ENCODE measurements at regions not wholly inside any gene's neighbourhood (a gene's known extent, or its start where the extent isn't known, plus 50 kb on each side); places are given as distances from the start of the nearest gene placed in this dataset.
"Not testable (repeated sequence)": the region's sequence is repeated elsewhere in the genome, so short reads cannot be mapped to it uniquely, and the experiment has no call there.

- H4K20me1 ChIP-seq (ENCODE audit: low read depth), result no peaks in the 10 kb centered on the region
- TF ChIP-seq EZH2phosphoT487 (IDR thresholded peaks at IDR 0.05) (no peak), EZH2 (IDR thresholded peaks at IDR 0.05) (no peak), CTCF (IDR thresholded peaks at IDR 0.05) (no peak)
- H3K27ac Mint-ChIP-seq, result no peak overlapping the region
- no peaks in the 10 kb centered on the region for H3K9me3 Mint-ChIP-seq
- DNase-seq (ENCODE audit: low spot score), result no peak
- H3K9me3 ChIP-seq (ENCODE audit: low read depth), result no peaks in the 10 kb centered on the region
- H3K4me1 ChIP-seq, result no peaks in the 10 kb centered on the region
- no peak overlapping the region for H3K4me3 ChIP-seq
- H3F3A ChIP-seq (ENCODE audit: low read depth), result no peaks in the 10 kb centered on the region
- no peaks in the 10 kb centered on the region for H3K79me2 ChIP-seq (ENCODE audit: low read depth)
- H3K4me1 Mint-ChIP-seq, result no peaks in the 10 kb centered on the region
- H2AFZ ChIP-seq (replicated peaks), result no peak overlapping the region
- no peak overlapping the region for H3K27ac ChIP-seq
- H3K36me3 Mint-ChIP-seq, result no peaks in the 10 kb centered on the region
- H3K27me3 Mint-ChIP-seq (ENCODE audit: insufficient read depth, low read depth), result no peaks in the 10 kb centered on the region
- no peak overlapping the region for H3K4me3 Mint-ChIP-seq
- H3K9ac ChIP-seq, result no peak overlapping the region
- H3K27me3 ChIP-seq, result no peaks in the 10 kb centered on the region
- H3K36me3 ChIP-seq, result no peaks in the 10 kb centered on the region
- no peak overlapping the region for H3K4me2 ChIP-seq
Measured at GRCh38 chr10:64573623-64574325, 1052.6 kb downstream of the REEP3 start.

GRCh38 chr10:64574371-64574770, 1053.2 kb downstream of the REEP3 start:
- Histone ChIP-seq H2AFZ (replicated peaks) (no peak overlapping the region), H3K27me3 (no peaks in the 10 kb centered on the region), H3F3A (ENCODE audit: low read depth) (no peaks in the 10 kb centered on the region), H3K36me3 (no peaks in the 10 kb centered on the region), H3K4me2 (no peak overlapping the region), H3K4me1 (no peaks in the 10 kb centered on the region), H3K4me3 (no peak overlapping the region), H3K27ac (no peak overlapping the region), H3K9ac (no peak overlapping the region), H4K20me1 (ENCODE audit: low read depth) (no peaks in the 10 kb centered on the region), H3K9me3 (ENCODE audit: low read depth) (no peaks in the 10 kb centered on the region), H3K79me2 (ENCODE audit: low read depth) (no peaks in the 10 kb centered on the region)
- TF ChIP-seq EZH2 (IDR thresholded peaks at IDR 0.05) (no peak), EZH2phosphoT487 (IDR thresholded peaks at IDR 0.05) (no peak), CTCF (IDR thresholded peaks at IDR 0.05) (no peak)
- Mint-ChIP-seq H3K27ac (no peak overlapping the region), H3K36me3 (no peaks in the 10 kb centered on the region), H3K9me3 (no peaks in the 10 kb centered on the region), H3K27me3 (ENCODE audit: insufficient read depth, low read depth) (no peaks in the 10 kb centered on the region), H3K4me1 (no peaks in the 10 kb centered on the region), H3K4me3 (no peak overlapping the region)
- DNase-seq (ENCODE audit: low spot score), result no peak

GRCh38 chr10:64576497-64576896, 1055.3 kb downstream of the REEP3 start:
- H3K9me3 ChIP-seq (ENCODE audit: low read depth), result no peaks in the 10 kb centered on the region
- no peaks in the 10 kb centered on the region for H3K4me1 Mint-ChIP-seq
- no peaks in the 10 kb centered on the region for H3K36me3 Mint-ChIP-seq
- no peaks in the 10 kb centered on the region for H3F3A ChIP-seq (ENCODE audit: low read depth)
- DNase-seq (ENCODE audit: low spot score), result no peak
- H3K27me3 Mint-ChIP-seq (ENCODE audit: insufficient read depth, low read depth), result no peaks in the 10 kb centered on the region
- H3K4me1 ChIP-seq, result no peaks in the 10 kb centered on the region
- H3K27ac ChIP-seq, result no peak overlapping the region
- no peak overlapping the region for H3K27ac Mint-ChIP-seq
- no peak for TF ChIP-seq EZH2phosphoT487 (IDR thresholded peaks at IDR 0.05)
- no peak for TF ChIP-seq EZH2 (IDR thresholded peaks at IDR 0.05)
- TF ChIP-seq CTCF (IDR thresholded peaks at IDR 0.05), result no peak
- H3K4me3 ChIP-seq, result no peak overlapping the region
- no peaks in the 10 kb centered on the region for H3K27me3 ChIP-seq
- H3K9ac ChIP-seq, result no peak overlapping the region
- H3K9me3 Mint-ChIP-seq, result no peaks in the 10 kb centered on the region
- no peak overlapping the region for H2AFZ ChIP-seq (replicated peaks)
- no peaks in the 10 kb centered on the region for H4K20me1 ChIP-seq (ENCODE audit: low read depth)
- no peaks in the 10 kb centered on the region for H3K36me3 ChIP-seq
- H3K4me3 Mint-ChIP-seq, result no peak overlapping the region
- H3K79me2 ChIP-seq (ENCODE audit: low read depth), result no peaks in the 10 kb centered on the region
- no peak overlapping the region for H3K4me2 ChIP-seq

GRCh38 chr10:64578757-64579156, 1057.6 kb downstream of the REEP3 start:
- not testable (repeated sequence) for H3K4me2 ChIP-seq; H3K79me2 ChIP-seq (ENCODE audit: low read depth); H3K4me1 ChIP-seq; H3K27me3 ChIP-seq; H3K4me3 ChIP-seq; H3K9me3 Mint-ChIP-seq; H3F3A ChIP-seq (ENCODE audit: low read depth); H3K9me3 ChIP-seq (ENCODE audit: low read depth); H3K27ac Mint-ChIP-seq; H3K4me3 Mint-ChIP-seq; H3K27me3 Mint-ChIP-seq (ENCODE audit: insufficient read depth, low read depth); H3K36me3 Mint-ChIP-seq; H3K9ac ChIP-seq; DNase-seq (ENCODE audit: low spot score); H2AFZ ChIP-seq (replicated peaks); H3K4me1 Mint-ChIP-seq; H3K27ac ChIP-seq; H3K36me3 ChIP-seq; H4K20me1 ChIP-seq (ENCODE audit: low read depth)

All from neural progenitor cell (in vitro differentiated cells).